Progenitor cell of endocrine pancreas (in vitro differentiated cells): ENCODE measurements at regions not wholly inside any gene's neighbourhood (a gene's known extent, or its start where the extent isn't known, plus 50 kb on each side); places are given as distances from the start of the nearest gene placed in this dataset.

Experiments used
- DNase-seq: peaks from one replicate; pipeline ENCODE4 v3.0.0; 2021; ENCODE audit warnings: low spot score; ENCODE audit not compliant: unreplicated experiment
- H3K27ac Mint-ChIP-seq: 2 replicates; pipeline ENCODE4 v1.8.0; 2021; ENCODE audit warnings: mild to moderate bottlenecking, moderate library complexity, mixed read lengths
- H3K27me3 Mint-ChIP-seq: 2 replicates; pipeline ENCODE4 v1.8.0; 2021; ENCODE audit warnings: mixed read lengths
- H3K36me3 Mint-ChIP-seq: 2 replicates; pipeline ENCODE4 v1.8.0; 2022; ENCODE audit warnings: mixed read lengths; ENCODE audit not compliant: insufficient read depth
- H3K4me1 Mint-ChIP-seq: 2 replicates; pipeline ENCODE4 v1.8.0; 2021; ENCODE audit warnings: low read depth, mixed read lengths
- H3K4me3 Mint-ChIP-seq: 2 replicates; pipeline ENCODE4 v1.8.0; 2021; ENCODE audit warnings: low read depth, mild to moderate bottlenecking, moderate library complexity, mixed read lengths
- H3K9me3 Mint-ChIP-seq: 2 replicates; pipeline ENCODE4 v1.8.0; 2021; ENCODE audit warnings: low read depth, mixed read lengths
- CTCF ChIP-seq: fragments of 200-600 bp; sonication (generic); IDR thresholded peaks from one replicate; pipeline ENCODE4 v1.5.0; 2021; ENCODE audit warnings: antibody characterized with exemption, mild to moderate bottlenecking; ENCODE audit not compliant: unreplicated experiment

- no peak for DNase-seq
- Mint-ChIP-seq H3K4me1 (no peaks in the 10 kb centered on the region), H3K4me3 (no peak overlapping the region), H3K36me3 (no peaks in the 10 kb centered on the region), H3K27ac (no peak overlapping the region), H3K27me3 (peaks cover 8% of the 10 kb centered on the region), H3K9me3 (no peaks in the 10 kb centered on the region)
- peak; percentile 55 for TF ChIP-seq CTCF
Measured at GRCh38 chr12:9378430-9378835, 170.2 kb upstream of the PZP start.

GRCh38 chr12:9372202-9372601 is 164.0 kb upstream of the PZP start:
- no peaks in the 10 kb centered on the region for H3K4me1 Mint-ChIP-seq
- no peaks in the 10 kb centered on the region for H3K9me3 Mint-ChIP-seq
- no peak for DNase-seq
- no peaks in the 10 kb centered on the region for H3K27me3 Mint-ChIP-seq
- no peak overlapping the region for H3K4me3 Mint-ChIP-seq
- no peaks in the 10 kb centered on the region for H3K36me3 Mint-ChIP-seq
- no peak overlapping the region for H3K27ac Mint-ChIP-seq
- TF ChIP-seq CTCF: peak; percentile 22

GRCh38 chr12:9367828-9368227 is 159.6 kb upstream of the PZP start:
- DNase-seq: no peak
- Mint-ChIP-seq H3K4me3 (no peak overlapping the region), H3K4me1 (no peaks in the 10 kb centered on the region), H3K27me3 (no peaks in the 10 kb centered on the region), H3K36me3 (no peaks in the 10 kb centered on the region), H3K9me3 (no peaks in the 10 kb centered on the region), H3K27ac (no peak overlapping the region)
- no peak for TF ChIP-seq CTCF

DNA sequence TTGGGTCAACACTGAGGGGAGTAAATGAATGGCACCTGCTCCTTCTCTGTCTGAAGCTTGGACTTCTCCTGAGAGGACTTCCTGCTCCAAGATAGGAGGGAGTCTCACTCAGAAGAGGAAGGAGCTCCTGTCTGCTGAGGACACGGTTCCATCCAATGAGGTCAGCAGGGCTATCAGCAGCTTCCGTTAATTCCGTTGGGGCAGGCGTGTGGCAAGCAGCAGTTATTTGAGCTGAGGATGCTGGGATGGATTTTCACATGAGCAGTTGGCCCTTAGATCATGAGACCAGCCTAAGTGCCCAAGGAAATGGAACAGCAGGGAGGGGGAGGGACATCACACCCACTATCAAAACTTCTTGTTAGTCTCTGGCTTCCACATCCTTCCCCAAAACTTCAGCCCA is 159.0 kb upstream of the PZP start:
- no peak for DNase-seq
- Mint-ChIP-seq H3K27ac (no peak overlapping the region), H3K4me3 (no peak overlapping the region), H3K36me3 (no peaks in the 10 kb centered on the region), H3K27me3 (no peaks in the 10 kb centered on the region), H3K4me1 (no peaks in the 10 kb centered on the region), H3K9me3 (no peaks in the 10 kb centered on the region)
- no peak for TF ChIP-seq CTCF

DNA sequence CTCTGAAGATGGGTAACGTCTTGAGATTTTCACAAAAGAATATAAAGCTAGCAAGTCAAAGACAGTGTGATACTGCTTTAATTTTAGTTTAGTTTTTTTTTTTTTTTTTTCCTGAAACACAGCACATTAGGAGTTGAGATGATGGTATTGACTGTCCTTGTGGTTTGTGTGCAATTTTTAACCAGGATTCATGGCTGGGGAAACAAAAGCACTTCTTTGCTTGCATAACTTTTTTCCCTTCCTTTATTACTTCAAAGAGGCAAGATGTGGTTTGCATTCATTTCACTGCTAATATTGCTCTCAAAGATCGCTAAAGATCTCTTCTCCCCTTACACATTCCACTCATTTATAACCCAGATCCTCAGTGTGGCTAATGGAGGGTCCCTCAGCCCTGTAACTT is 157.1 kb upstream of the PZP start:
- no peaks in the 10 kb centered on the region for H3K36me3 Mint-ChIP-seq
- H3K27me3 Mint-ChIP-seq: peaks cover 10% of the 10 kb centered on the region
- TF ChIP-seq CTCF: no peak
- no peaks in the 10 kb centered on the region for H3K9me3 Mint-ChIP-seq
- no peak for DNase-seq
- H3K4me1 Mint-ChIP-seq: no peaks in the 10 kb centered on the region
- no peak overlapping the region for H3K27ac Mint-ChIP-seq
- no peak overlapping the region for H3K4me3 Mint-ChIP-seq
